ENCODE measurements at regions not wholly inside any gene's neighbourhood (a gene's known extent, or its start where the extent isn't known, plus 50 kb on each side); places are given as distances from the start of the nearest gene placed in this dataset.

DNA sequence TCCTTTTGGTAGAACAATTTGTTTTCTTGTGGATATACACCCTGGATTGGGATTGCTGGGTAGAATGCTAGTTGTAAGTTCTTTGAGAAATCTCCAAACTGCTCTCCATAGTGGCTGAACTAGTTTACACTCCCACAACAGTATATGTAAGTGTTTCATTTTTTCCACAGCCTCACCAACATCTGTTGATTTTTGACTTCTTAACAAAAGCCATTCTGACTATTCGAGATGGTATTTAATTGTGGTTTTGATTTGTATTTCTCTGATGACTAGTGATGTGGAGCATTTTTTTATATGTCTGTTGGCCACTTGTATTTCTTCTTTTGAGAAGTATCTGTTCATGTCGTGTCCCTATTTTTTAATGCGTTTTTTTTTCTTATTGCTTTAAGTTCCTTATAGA is 444.1 kb downstream of the CBLN4 start:
- no peak for DNase-seq (ENCODE audit: low spot score)
- H3K4me1 ChIP-seq (ENCODE audit: insufficient read depth, low read length, poor library complexity, severe bottlenecking), result no peaks in the 10 kb centered on the region
- ChIA-PET CTCF (no interaction called here), POLR2A (ENCODE audit: low non-redundant PET) (no interaction called here)
- H3K27ac ChIP-seq (ENCODE audit: low read depth, low read length, poor library complexity, severe bottlenecking), result no peak overlapping the region
- no peak overlapping the region for H3K4me3 ChIP-seq (ENCODE audit: low read depth, low read length, poor library complexity, severe bottlenecking)
- intact Hi-C loops (cut with micrococcal nuclease; ENCODE audit: unreplicated experiment), result no loop called here
- H3K9me3 ChIP-seq (ENCODE audit: low read depth, low read length, poor library complexity, severe bottlenecking), result peaks cover 25% of the 10 kb centered on the region
- no peak for TF ChIP-seq EZH2 (IDR thresholded peaks at IDR 0.05; ENCODE audit: borderline replicate concordance, low read depth, low read length, poor library complexity, severe bottlenecking)
- TF ChIP-seq CTCF (conservative IDR thresholded peaks at IDR 0.05; ENCODE audit: low read depth, low read length), result no peak
- no TSS peak for BruUV-seq (replicated peaks)
- no peaks in the 10 kb centered on the region for H3K36me3 ChIP-seq (ENCODE audit: insufficient read depth, low read length, poor library complexity, severe bottlenecking)
- H3K27me3 ChIP-seq (replicated peaks; ENCODE audit: insufficient read depth, low read depth, low read length, poor library complexity), result no peaks in the 10 kb centered on the region

GRCh38 chr20:55557191-55557590 is 448.1 kb downstream of the CBLN4 start:
- H3K27ac ChIP-seq (ENCODE audit: low read depth, low read length, poor library complexity, severe bottlenecking), result no peak overlapping the region
- no TSS peak for BruUV-seq (replicated peaks)
- CTCF ChIA-PET, result no interaction called here

DNA sequence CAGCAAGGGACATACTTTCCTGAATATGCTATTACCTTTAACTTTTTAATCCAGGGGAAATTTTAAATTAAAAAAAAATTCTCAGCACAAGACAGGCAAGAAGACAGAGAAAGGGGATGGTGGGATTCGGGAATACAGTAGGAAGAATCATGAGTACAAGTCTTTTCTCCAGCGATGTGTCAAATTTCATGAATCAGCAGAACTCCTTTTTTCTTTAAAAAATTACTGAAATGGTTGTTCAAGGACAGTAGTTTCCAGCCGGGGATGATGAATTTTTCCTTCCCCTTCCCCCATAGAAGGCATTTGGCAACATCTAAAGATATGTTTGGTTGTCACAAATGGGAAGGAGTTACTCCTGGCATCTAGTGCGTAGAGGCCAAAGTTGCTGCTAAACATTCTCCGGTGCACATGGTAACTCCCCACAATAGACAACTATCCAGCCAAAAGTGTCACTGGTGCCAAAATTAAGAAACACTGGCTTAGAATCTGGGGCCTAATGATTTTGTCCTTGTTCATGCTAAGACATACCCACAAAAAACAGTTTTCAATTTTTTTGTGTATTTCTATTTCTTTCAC is 450.2 kb downstream of the CBLN4 start:
- no peak for DNase-seq (ENCODE audit: low spot score)
- intact Hi-C loops (cut with micrococcal nuclease; ENCODE audit: unreplicated experiment), result no loop called here
- no peaks in the 10 kb centered on the region for H3K36me3 ChIP-seq (ENCODE audit: insufficient read depth, low read length, poor library complexity, severe bottlenecking)
- CTCF ChIA-PET, result no interaction called here
- peaks cover 23% of the 10 kb centered on the region for H3K9me3 ChIP-seq (ENCODE audit: low read depth, low read length, poor library complexity, severe bottlenecking)
- no TSS peak for BruUV-seq (replicated peaks)
- H3K27ac ChIP-seq (ENCODE audit: low read depth, low read length, poor library complexity, severe bottlenecking), result no peak overlapping the region
- TF ChIP-seq CTCF (conservative IDR thresholded peaks at IDR 0.05; ENCODE audit: low read depth, low read length), result no peak
- no peak for TF ChIP-seq EZH2 (IDR thresholded peaks at IDR 0.05; ENCODE audit: borderline replicate concordance, low read depth, low read length, poor library complexity, severe bottlenecking)
- POLR2A ChIA-PET (ENCODE audit: low non-redundant PET), result no interaction called here
- H3K4me1 ChIP-seq (ENCODE audit: insufficient read depth, low read length, poor library complexity, severe bottlenecking), result no peaks in the 10 kb centered on the region
- H3K4me3 ChIP-seq (ENCODE audit: low read depth, low read length, poor library complexity, severe bottlenecking), result no peak overlapping the region
- H3K27me3 ChIP-seq (replicated peaks; ENCODE audit: insufficient read depth, low read depth, low read length, poor library complexity), result no peaks in the 10 kb centered on the region

More at GRCh38 chr20:55557191-55557590, 448.1 kb downstream of the CBLN4 start:
- no peak for TF ChIP-seq CTCF (conservative IDR thresholded peaks at IDR 0.05; ENCODE audit: low read depth, low read length)
- TF ChIP-seq EZH2 (IDR thresholded peaks at IDR 0.05; ENCODE audit: borderline replicate concordance, low read depth, low read length, poor library complexity, severe bottlenecking), result no peak
- intact Hi-C loops (cut with micrococcal nuclease; ENCODE audit: unreplicated experiment), result no loop called here
- H3K9me3 ChIP-seq (ENCODE audit: low read depth, low read length, poor library complexity, severe bottlenecking), result peaks cover 25% of the 10 kb centered on the region
- no peaks in the 10 kb centered on the region for H3K36me3 ChIP-seq (ENCODE audit: insufficient read depth, low read length, poor library complexity, severe bottlenecking)
- DNase-seq (ENCODE audit: low spot score), result no peak
- no peaks in the 10 kb centered on the region for H3K27me3 ChIP-seq (replicated peaks; ENCODE audit: insufficient read depth, low read depth, low read length, poor library complexity)
- POLR2A ChIA-PET (ENCODE audit: low non-redundant PET), result no interaction called here
- H3K4me1 ChIP-seq (ENCODE audit: insufficient read depth, low read length, poor library complexity, severe bottlenecking), result no peaks in the 10 kb centered on the region
- H3K4me3 ChIP-seq (ENCODE audit: low read depth, low read length, poor library complexity, severe bottlenecking), result no peak overlapping the region
